ENCODE measurements at regions not wholly inside any gene's neighbourhood (a gene's known extent, or its start where the extent isn't known, plus 50 kb on each side); places are given as distances from the start of the nearest gene placed in this dataset.
"Not testable (repeated sequence)": the region's sequence is repeated elsewhere in the genome, so short reads cannot be mapped to it uniquely, and the experiment has no call there.

DNA sequence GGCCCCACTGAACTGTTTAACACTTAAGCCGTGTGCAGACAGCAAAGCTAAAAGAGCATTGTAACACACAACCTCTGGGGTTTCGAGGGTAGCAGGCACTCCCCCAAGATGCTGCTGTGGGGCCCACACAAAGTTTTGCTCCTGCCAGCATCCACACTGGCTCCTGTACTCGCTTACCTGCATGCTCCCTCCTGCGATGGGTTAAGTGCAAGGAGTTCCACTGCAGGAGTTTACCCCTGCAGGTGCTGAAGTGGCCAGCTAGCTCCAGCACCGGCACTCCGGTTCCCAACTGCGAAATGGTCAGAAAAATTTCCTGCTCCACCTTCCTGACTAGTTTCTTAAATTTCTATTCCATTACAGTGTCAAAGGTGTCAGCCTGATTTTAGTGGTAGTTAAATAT is 443.5 kb downstream of the PCDH10 start:
- no peak for DNase-seq (ENCODE audit: low spot score)

DNA sequence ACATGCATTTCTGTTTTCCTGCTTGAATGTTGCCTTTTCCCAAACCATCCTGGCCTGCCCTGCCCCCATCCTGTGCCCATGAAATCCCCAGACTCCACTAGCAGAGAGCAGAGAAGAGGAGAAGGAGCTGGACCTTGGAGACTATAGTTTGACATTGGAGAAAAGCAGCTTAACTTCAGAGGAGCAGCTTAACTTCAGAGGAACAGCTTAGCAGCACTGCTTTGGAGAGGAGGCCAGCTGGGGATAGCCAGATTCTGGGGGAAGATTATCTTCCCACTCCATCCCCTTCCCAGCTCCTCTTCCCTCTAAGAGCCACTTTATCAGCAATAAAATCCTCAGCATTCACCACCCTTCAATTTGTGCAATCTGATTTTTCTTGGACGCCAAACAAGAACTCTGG is 443.0 kb downstream of the PCDH10 start:
- DNase-seq (ENCODE audit: low spot score) = no peak

DNA sequence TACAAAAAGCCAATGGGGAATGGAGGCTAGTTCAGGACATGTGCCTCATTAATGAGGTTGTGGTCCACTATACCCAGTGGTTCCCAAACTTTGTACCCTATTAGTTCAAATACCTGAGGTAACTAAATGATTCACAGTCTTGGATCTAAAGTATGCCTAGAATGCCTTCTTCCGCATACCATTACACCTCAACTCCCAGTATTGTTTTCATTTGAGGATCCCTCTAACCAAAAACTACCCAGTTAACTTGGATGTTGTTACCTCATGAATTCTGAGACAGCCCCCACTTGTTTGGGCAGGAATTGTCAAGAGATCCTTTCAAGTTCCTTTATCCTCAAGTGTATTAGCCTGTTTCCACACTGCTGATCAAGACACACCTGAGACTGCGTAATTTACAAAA is 439.2 kb downstream of the PCDH10 start:
- DNase-seq (ENCODE audit: low spot score) = no peak

DNA sequence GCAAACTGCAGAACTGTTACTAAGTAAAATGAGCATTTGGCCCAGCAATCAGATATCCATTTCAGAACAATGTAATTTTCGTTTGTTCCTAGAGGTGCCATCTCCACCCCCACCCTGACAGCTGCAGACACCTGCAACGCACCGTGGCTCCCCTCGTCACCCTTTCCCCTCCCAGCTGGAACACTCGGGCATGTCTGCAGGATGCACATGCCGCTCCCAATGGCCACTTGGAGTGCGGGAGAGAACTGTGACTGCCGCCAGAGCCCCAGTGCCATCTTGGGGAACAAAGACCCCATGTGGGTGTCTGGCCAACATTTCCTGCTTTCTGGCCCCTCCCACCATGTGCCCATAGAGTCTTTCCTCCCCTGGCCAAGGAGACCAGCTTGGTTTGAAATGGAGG is 436.2 kb downstream of the PCDH10 start:
- no peak for DNase-seq (ENCODE audit: low spot score)

DNA sequence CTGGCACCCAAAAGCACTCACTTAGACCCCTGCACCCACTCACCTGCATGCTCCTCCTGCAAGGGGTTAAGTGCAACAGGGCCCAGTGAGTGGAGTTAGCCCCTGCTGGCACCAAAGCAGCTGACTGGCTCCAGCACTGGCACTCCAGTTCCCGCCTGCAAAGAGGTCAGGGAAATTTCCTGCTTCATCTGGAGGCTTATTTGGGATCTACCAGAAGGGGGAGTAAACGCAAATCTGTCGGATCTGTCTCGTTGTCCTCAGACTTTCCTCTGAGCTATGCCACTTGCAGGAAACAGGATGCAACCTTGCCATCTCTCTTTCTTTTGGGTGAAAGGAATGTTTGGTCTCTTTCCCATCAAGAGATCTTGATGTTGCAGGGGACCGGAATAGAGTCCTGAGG is 435.6 kb downstream of the PCDH10 start:
- DNase-seq (ENCODE audit: low spot score) = no peak

DNA sequence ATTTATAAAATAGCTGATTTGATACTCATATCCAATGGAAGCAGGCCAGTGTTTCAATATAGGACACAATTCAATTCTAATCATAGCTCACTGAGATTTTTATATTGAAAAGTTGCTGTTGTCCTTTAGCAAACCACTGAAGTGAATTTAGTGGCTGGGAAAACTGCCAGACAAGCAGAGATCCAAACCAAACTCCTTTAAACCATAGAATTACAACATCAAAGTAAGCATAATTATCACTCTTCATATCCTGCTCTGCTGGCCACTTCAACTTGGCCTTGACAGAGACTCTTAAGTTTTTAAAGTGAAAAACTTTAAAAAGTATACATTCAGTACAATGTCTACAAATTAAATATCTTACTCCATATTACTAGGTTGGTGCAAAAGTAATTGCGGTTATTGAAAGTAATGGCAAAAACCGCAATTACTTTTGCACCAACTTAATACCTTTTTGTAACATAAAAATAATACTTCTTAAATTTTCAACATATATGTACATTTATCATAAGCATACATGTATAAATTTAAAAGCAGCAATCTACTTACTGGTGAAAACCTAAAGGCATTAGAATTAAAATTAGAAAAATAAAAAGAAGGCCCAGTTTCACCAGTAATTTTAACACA is 433.0 kb downstream of the PCDH10 start:
- no peak for DNase-seq (ENCODE audit: low spot score)

DNA sequence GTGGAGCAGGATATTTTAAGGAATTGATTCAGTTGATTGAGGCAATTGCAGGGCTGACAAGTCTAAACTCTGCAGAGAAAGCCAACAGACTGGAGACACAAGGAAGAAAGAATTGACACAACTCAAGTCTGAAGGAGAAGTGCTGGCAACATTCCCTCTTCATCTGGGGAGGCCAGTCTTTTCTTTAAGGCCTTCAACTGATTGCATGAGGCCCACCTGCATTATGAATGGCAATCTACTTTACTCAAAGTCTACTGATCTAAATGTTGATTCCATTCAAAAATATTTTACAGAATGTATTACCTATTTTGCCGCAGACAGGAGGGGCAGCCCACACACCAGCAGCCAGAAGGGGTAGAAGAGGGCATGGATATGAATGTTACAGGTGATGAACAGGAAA is 425.2 kb downstream of the PCDH10 start:
- no peak for DNase-seq (ENCODE audit: low spot score)

DNA sequence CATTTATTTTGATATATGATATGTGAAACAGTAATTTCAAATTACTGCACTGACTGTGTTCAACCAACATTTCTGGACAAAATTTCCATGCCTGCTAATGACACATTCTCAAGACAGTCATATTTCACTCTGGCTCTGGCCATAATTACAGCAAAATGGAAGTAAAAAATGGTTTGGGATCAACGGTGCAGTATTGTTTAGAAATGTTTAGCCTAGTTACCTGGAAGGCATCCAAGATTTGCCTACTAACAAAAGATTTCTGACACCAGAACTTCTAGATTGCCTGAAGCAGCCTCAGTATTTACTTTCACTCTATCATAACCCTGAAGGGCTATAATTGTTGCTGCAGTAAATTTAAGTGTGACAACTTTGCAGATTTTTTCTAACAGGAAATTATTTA is 416.3 kb downstream of the PCDH10 start:
- DNase-seq (ENCODE audit: low spot score) = no peak

DNA sequence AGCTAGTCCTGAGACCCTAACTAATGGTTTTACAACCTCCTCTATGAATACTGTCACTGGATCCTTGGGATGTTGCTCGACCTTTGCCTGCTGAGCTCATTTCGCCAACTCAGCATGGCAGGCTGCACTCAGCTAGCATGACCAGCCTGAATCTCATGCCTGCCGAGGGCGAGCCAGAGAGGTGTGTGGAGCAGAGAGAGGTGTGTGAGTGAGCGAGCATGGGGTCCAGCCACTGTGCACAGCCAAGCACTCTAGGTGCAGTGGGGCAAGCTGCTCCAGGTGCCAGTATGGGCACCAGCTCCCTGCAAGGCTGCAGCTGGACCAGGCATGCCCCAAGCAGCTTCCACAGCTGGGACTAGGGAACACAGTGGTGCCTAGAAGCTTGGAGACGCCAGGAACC is 410.9 kb downstream of the PCDH10 start:
- DNase-seq (ENCODE audit: low spot score) = no peak

DNA sequence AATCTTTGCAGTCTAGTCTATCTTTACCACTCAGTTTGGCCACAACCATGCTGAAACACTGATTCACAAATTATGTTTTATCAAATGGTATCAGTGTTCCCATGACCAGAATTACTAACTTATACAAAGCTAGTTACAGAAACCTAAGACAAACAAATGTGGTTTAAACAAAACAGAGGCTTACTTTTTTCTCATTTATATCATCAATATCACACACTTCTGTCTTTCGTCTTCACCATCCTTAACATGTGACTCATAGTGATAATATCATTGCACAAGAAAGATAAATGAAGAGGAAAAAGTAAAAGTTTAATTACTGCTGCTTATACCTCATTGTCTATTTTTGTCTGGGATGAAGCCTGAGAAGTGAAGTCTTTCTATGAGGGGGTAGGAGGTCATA is 406.6 kb downstream of the PCDH10 start:
- DNase-seq (ENCODE audit: low spot score) = no peak

DNA sequence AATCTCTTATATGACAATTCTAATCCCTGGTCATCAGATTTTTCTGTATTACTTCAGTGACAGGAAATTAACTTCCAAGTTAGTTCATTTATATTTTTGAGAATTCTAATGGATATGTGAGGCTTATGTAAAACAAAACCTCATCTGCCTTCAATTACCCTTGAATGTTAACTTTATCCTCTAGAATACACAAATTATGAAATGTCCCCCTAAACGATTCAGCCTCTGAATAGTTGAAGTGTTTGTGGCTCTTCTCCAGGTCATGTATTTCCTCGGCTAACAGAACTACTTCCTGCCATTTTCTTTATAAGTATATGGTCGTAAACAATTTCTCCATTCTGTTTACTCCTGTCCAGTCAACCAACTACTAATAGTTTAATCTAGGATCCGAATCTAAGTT is 401.3 kb downstream of the PCDH10 start:
- no peak for DNase-seq (ENCODE audit: low spot score)

DNA sequence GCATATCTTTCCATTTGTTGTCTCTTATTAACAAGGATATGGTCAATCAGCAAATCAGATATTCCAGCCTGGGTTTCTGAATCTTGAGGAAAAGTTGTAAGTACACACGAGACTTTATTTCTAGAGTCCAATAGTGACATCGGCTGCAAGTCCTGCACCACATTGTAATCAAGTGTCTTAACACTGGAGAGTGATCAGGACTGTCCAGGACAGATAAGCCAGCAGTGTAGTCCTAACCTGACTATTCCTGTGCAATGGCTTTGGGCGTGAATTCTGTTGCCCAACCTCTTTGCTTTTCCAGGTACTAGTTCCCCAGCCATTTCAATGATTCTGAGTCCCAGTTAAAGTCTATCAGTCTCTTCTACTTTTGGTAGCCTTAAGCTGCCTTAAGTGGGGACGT is 395.0 kb downstream of the PCDH10 start:
- no peak for DNase-seq (ENCODE audit: low spot score)

DNA sequence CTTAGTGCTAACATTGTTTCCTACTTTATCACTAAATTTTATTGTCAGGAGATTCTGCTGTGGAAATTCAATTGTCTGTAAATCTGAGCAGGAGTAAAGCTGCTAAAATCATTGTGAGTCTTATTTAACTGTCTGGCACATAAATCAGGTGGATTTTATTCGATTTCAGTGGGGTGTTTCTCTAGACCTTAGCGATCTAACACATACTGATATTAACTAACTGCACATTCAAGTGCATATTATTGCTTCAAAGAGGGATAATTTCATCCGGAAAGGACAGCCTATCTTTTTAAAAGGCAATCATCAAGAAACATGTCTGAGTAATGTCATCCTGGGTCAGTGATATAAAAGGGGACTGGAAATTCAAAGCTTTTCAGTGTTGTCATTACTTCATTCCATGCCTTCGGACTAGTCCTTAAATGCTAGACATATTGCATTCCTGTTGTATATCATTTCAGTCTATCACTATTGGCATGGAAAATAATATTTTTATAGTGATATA is 388.7 kb downstream of the PCDH10 start:
- no peak for DNase-seq (ENCODE audit: low spot score)

DNA sequence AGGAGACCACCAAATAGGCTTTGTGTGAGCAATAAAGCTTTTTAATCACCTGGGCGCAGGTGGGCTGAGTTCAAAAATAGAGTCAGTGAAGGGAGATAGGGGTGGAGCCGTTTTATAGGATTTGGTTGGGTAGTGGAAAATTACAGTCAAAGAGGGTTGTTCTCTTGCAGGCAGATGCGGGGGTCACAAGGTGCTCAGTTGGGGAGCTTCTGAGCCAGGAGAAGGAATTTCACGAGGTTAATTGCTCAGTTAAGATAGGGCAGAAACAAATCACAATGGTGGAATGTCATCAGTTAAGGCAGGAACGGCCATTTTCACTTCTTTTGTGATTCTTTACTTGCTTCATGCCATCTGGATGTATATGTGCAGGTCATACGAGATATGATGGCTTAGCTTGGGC is 385.1 kb downstream of the PCDH10 start:
- DNase-seq (ENCODE audit: low spot score) = not testable (repeated sequence)

DNA sequence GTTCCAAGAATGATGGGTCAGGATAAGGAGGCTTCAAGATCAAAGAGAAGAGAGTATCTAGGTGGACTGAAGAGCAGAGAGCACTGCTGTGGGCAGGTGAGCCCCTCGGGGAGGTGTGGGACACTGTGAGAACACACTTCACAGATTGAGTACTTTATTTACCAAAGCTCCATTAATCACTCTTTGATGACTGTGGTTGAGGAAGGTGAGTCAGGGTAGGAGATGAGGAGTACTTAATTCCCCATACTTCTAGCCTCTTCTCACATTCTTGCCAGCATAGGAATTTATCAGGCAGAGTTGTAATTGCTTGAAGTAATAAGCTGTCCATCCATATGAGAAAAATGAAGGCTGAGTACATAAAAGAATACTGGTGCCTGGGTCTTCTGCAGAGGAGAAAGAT is 375.3 kb downstream of the PCDH10 start:
- DNase-seq (ENCODE audit: low spot score) = no peak

DNA sequence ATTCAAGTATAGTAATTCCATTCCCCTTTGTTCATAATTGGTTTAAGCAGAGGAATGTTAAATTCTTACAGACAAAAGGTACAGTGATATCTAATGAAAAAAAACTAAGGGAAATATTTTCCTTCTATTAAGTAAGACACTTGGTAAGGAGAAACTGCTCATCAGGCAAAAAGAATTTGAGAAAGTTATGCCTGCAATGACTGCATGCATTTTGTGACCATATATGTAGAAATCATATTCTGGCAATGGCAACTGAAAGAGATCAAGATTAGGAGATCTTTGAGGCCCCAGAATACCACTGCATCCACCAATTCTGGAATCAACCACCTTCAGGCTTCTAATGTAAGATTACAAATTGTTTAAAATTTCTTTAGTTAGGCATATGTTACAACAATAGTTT is 364.8 kb downstream of the PCDH10 start:
- DNase-seq (ENCODE audit: low spot score) = no peak

DNA sequence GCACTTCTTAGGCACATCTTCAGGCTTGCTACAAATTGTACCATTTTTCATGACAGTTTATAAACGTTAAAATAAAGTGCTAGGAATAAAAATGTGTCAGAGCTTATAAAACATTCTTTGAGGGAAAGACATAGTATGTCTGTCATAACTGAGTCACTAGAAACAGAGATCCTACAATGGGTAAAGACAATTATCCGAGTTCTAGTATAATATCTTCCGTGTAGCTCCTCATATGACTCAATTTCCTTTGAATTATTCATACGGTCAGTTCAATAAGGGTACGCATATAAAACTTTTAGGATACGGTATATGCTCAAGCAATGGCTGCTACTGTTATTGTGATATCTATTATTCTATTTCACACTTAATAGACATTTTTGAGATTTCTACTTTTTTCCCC is 349.1 kb downstream of the PCDH10 start:
- DNase-seq (ENCODE audit: low spot score) = no peak

DNA sequence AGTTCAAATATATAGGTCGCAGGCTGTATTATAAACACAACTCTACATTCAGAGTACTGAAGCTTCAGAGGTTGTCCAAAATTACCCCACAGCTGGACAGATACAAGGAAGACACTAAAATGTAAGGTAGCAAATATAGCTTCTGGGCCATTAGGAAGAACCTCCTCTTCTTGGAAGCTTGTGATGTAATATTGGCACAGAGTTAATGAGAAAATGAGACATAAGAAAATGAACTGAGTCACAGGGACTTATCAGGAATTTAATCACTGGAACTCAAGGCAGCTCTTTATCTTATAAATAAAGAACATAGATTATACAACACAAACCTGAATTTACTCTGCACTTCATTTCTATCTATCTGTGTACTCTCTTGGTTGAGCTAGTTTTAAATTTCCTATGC is 344.7 kb downstream of the PCDH10 start:
- no peak for DNase-seq (ENCODE audit: low spot score)

DNA sequence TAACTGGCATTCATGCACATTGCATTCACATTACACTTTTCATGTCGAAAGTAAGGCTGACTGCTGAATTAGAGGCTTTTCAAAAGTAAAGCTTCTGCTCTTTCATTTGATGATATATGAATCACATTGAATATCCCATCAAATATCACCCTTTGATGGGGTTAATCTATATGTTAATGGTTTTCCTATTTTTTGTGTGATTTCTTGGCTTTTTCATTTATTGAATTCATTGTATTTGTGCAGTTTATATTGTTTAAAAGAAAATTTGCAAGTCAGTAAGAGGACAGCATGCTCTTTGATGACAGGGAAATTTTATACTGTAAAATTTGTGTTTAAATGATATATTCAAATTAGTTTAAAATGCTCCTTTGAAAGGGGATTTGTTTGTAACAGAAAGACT is 344.1 kb downstream of the PCDH10 start:
- no peak for DNase-seq (ENCODE audit: low spot score)

DNA sequence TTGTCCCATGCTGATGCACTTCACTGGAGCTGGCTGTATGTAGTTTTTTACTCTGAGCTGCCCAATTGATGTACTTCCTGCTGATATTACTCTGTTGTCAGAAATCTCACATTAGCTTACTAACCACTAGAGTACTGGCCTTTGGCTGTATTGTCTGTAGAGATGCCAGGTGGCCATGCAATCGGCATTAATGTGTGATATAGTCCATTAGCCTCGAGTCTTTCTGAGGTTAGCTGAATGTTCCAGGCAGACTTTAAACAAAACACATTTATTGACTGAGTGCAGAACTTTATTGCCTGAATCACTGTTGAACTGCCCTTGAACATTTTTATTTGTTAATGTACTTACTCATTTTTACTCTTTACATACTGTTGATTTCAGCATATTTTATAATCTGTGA is 335.2 kb downstream of the PCDH10 start:
- DNase-seq (ENCODE audit: low spot score) = no peak

DNA sequence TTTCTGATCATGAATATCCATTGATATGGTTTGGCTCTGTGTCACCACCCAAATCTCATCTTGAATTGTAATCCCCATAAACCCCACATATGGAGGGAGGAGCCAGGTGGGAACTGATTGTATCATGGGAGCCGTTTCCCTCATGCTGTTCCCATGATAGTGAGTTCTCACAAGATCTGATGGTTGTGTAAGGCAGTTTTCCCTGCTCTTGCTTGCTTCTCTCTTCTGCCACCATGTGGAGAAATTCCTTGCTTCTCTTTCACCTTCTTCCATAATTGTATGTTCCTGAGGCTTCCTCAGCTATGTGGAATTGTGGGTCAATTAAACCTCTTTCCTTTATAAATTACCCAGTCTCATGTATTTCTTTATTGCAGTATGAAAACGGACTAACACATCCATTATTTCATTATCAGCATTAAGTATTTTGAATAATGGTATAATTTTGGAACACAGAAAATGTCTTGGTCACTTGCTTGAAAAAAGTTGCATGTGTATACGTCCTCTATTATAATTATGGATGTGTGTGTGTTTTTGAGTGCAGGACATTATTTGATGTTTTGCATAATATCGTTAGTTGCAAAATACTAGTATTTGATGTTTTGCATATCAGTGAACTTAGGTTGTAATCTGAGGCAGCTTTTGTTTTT is 334.6 kb downstream of the PCDH10 start:
- DNase-seq (ENCODE audit: low spot score) = no peak

DNA sequence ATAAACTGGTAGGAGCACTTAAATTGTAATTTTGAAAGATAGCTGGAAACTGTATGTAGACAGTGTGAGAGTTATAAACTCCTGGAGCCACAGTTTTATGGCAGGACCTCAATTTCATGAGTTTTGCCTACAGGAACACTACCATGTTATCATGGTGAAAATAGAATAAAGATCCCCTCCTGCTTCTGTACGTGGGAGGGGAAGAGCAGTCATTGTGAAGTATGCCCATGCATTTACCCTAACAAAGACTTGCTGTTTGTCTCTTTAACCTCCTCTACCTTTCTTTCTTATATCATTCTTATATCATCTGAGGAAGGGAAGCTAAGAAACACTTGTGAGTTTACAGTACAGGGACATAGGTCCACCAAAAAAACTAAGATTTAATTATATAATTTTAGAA is 327.0 kb downstream of the PCDH10 start:
- no peak for DNase-seq (ENCODE audit: low spot score)

DNA sequence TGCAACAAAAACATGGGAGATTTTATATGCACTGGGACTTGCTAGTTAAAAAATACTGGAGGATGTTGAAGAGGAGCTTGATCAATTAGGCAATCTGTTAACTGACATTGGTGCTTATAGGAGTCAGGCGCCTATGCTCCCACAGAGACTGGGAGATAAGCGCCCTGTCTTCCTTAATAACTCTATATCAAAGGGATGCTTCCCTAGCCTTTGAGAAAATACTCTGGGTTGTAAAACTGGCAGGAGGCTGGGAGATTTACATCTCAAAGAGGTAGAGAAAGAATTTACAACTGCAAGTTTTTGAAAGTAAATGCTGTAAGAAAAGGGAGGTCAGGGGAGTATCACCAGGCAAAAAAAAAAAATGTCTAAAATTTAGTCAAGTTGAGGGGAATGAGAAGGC is 325.4 kb downstream of the PCDH10 start:
- no peak for DNase-seq (ENCODE audit: low spot score)

DNA sequence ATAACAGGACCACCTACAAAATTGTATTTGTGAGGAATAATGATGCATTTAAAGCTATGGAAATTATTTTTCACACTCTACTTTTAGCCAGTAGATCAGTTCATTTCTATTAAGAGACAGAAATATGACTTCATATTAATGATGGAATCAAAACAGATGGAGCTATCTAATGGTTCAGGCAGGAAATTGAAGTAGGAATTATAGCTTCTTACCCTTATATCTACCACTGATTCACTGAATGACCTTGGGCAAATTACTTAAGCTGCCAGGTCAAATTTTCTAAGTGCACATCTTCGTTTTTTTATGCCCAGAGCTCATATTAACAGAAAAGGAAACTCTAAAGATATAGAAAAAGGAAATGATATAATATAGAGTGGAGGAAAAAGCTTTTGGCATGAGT is 323.1 kb downstream of the PCDH10 start:
- no peak for DNase-seq (ENCODE audit: low spot score)

Data from SW480 (cell line).